ENCODE measurements at regions not wholly inside any gene's neighbourhood (a gene's known extent, or its start where the extent isn't known, plus 50 kb on each side); places are given as distances from the start of the nearest gene placed in this dataset.

DNA sequence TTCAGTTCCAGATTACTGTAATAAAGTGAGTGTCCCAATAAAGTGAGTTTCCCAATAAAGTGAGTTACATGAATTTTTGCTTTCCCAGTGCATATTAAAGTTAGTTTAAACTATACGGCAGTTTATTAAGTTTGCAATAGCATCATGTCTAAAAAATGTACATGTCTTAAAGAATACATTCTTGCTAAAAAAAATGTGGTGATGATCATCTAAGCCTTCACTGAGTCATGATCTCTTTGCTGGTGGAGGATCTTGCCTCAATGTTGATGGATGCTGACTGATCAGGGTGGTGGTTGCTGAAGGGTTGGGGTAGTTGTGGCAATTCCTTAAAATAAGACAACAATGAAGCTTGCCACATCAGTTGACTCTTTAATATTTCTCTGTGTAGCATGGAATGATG, 664.2 kb downstream of the TDRD15 start:
- TF ChIP-seq TAF1 (IDR thresholded peaks at IDR 0.05; ENCODE audit: borderline replicate concordance, insufficient read depth, low read length) (no peak), POLR2AphosphoS5 (IDR thresholded peaks at IDR 0.05; ENCODE audit: low read depth, low read length) (no peak), FOXP2 (optimal IDR thresholded peaks at IDR 0.05; ENCODE audit: borderline replicate concordance, extremely low read depth, extremely low read length, insufficient read depth) (no peak), SIN3A (IDR thresholded peaks at IDR 0.05; ENCODE audit: borderline replicate concordance, insufficient read depth, low read length) (no peak)
- TF ChIP-seq, protein P1, sequence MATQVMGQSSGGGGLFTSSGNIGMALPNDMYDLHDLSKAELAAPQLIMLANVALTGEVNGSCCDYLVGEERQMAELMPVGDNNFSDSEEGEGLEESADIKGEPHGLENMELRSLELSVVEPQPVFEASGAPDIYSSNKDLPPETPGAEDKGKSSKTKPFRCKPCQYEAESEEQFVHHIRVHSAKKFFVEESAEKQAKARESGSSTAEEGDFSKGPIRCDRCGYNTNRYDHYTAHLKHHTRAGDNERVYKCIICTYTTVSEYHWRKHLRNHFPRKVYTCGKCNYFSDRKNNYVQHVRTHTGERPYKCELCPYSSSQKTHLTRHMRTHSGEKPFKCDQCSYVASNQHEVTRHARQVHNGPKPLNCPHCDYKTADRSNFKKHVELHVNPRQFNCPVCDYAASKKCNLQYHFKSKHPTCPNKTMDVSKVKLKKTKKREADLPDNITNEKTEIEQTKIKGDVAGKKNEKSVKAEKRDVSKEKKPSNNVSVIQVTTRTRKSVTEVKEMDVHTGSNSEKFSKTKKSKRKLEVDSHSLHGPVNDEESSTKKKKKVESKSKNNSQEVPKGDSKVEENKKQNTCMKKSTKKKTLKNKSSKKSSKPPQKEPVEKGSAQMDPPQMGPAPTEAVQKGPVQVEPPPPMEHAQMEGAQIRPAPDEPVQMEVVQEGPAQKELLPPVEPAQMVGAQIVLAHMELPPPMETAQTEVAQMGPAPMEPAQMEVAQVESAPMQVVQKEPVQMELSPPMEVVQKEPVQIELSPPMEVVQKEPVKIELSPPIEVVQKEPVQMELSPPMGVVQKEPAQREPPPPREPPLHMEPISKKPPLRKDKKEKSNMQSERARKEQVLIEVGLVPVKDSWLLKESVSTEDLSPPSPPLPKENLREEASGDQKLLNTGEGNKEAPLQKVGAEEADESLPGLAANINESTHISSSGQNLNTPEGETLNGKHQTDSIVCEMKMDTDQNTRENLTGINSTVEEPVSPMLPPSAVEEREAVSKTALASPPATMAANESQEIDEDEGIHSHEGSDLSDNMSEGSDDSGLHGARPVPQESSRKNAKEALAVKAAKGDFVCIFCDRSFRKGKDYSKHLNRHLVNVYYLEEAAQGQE (IDR thresholded peaks at IDR 0.05; ENCODE audit: insufficient read depth in 1 of 2, low read depth in 2 of 2, low read length in 2 of 2), result no peak

DNA sequence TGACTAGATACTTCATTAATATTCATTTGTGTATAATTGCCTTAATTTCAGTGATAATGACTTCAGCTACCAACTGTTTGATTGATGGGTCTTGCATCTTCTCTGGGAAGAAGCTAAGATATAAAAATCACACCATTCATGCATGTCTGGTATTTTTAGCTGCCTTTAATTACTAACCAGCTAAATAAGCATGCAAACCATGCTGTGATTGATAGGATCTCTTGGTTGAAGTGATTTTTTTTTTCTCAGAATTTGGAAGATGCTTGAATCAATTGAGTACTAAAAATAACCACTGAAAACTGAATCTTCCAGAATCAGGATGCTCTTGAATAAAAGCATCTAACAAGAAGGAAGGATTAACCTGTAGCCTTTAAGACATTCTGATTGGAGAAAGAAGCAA, 668.8 kb downstream of the TDRD15 start:
- TF ChIP-seq, protein P1 (IDR thresholded peaks at IDR 0.05; ENCODE audit: insufficient read depth in 1 of 2, low read depth in 2 of 2, low read length in 2 of 2), result no peak
- TF ChIP-seq TAF1 (IDR thresholded peaks at IDR 0.05; ENCODE audit: borderline replicate concordance, insufficient read depth, low read length) (no peak), FOXP2 (optimal IDR thresholded peaks at IDR 0.05; ENCODE audit: borderline replicate concordance, extremely low read depth, extremely low read length, insufficient read depth) (no peak), POLR2AphosphoS5 (IDR thresholded peaks at IDR 0.05; ENCODE audit: low read depth, low read length) (no peak), SIN3A (IDR thresholded peaks at IDR 0.05; ENCODE audit: borderline replicate concordance, insufficient read depth, low read length) (no peak)

DNA sequence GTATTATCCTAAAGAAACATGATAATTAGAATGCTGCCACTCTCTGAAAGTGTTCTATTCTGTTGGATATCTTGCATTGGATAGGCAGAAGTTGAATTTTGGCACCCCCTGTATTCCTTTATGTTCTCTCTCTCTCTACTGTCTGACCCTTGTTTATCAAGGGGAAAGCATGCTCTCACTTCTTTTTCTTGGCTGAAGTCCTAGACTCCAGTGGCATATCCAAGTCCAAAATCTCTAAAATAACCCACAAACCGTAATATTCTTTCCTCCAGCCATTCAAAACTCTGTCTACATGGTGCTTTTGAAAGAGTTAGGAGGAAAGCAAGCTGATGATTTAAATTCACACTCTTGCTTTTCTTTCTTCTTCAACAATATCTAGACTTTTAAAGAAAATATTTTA, 669.7 kb downstream of the TDRD15 start:
- TF ChIP-seq SIN3A (IDR thresholded peaks at IDR 0.05; ENCODE audit: borderline replicate concordance, insufficient read depth, low read length), result no peak
- TF ChIP-seq POLR2AphosphoS5 (IDR thresholded peaks at IDR 0.05; ENCODE audit: low read depth, low read length), result no peak
- no peak for TF ChIP-seq FOXP2 (optimal IDR thresholded peaks at IDR 0.05; ENCODE audit: borderline replicate concordance, extremely low read depth, extremely low read length, insufficient read depth)
- no peak for TF ChIP-seq TAF1 (IDR thresholded peaks at IDR 0.05; ENCODE audit: borderline replicate concordance, insufficient read depth, low read length)
- TF ChIP-seq, protein P1 (IDR thresholded peaks at IDR 0.05; ENCODE audit: insufficient read depth in 1 of 2, low read depth in 2 of 2, low read length in 2 of 2), result no peak

DNA sequence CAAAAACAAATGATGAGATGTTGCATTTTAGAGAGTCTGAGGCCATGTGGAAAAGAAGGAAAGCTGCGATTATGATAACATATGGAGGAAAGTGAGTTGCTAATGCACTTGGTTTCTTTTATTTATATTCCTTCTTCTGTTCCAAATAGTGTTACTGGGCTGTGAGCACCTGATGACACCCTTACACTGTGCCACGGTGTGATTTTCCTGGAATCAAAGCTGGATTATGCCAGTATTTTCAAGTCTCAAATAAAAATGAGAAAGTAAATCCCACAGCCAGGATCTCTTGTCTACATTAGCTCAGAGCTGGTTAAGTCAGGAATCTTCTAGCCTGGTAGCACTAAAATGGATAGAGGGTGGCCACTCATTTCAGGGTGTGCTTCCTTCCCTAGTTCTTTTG, 670.8 kb downstream of the TDRD15 start:
- TF ChIP-seq POLR2AphosphoS5 (IDR thresholded peaks at IDR 0.05; ENCODE audit: low read depth, low read length), result no peak
- no peak for TF ChIP-seq TAF1 (IDR thresholded peaks at IDR 0.05; ENCODE audit: borderline replicate concordance, insufficient read depth, low read length)
- TF ChIP-seq SIN3A (IDR thresholded peaks at IDR 0.05; ENCODE audit: borderline replicate concordance, insufficient read depth, low read length), result no peak
- TF ChIP-seq FOXP2 (optimal IDR thresholded peaks at IDR 0.05; ENCODE audit: borderline replicate concordance, extremely low read depth, extremely low read length, insufficient read depth), result no peak

DNA sequence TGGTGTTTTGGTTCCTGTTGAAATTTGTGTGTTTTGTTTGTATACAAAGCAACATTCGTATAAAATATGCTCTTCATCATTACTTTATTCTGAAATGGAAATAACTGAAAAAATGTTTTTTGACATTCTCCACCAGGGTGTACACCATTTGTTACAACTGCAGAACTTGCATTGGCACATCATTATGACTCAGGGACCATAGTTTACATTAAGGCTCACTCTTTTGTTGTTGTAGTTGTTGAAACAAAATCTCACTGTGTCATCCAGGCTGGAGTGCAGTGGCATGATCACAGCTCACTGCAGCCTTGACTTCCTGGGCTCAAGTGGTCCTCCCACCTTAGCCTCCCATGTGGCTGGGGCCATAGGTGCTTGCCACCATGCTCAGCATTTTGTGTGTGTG, 676.6 kb downstream of the TDRD15 start:
- TF ChIP-seq SIN3A (IDR thresholded peaks at IDR 0.05; ENCODE audit: borderline replicate concordance, insufficient read depth, low read length) (no peak), TAF1 (IDR thresholded peaks at IDR 0.05; ENCODE audit: borderline replicate concordance, insufficient read depth, low read length) (no peak), POLR2AphosphoS5 (IDR thresholded peaks at IDR 0.05; ENCODE audit: low read depth, low read length) (no peak), FOXP2 (optimal IDR thresholded peaks at IDR 0.05; ENCODE audit: borderline replicate concordance, extremely low read depth, extremely low read length, insufficient read depth) (no peak)
- TF ChIP-seq, protein P1 (IDR thresholded peaks at IDR 0.05; ENCODE audit: insufficient read depth in 1 of 2, low read depth in 2 of 2, low read length in 2 of 2), result no peak

All from PFSK-1 (cell line).